Skeletal muscle satellite cell (primary cell): ENCODE measurements at regions not wholly inside any gene's neighbourhood (a gene's known extent, or its start where the extent isn't known, plus 50 kb on each side); places are given as distances from the start of the nearest gene placed in this dataset.
"Not testable (repeated sequence)": the region's sequence is repeated elsewhere in the genome, so short reads cannot be mapped to it uniquely, and the experiment has no call there.

Experiments used
- H3K27me3 ChIP-seq: 2 replicates; pipeline ENCODE4 v1.7.0; 2013; ENCODE audit warnings: low read length; ENCODE audit not compliant: control insufficient read depth, insufficient read depth
- H3K36me3 ChIP-seq: 2 replicates; pipeline ENCODE4 v1.7.0; 2013; ENCODE audit warnings: mild to moderate bottlenecking, control low read depth, low read length; ENCODE audit not compliant: insufficient read depth
- H3K4me1 ChIP-seq: 2 replicates; pipeline ENCODE4 v1.7.0; 2013; ENCODE audit warnings: low read length; ENCODE audit not compliant: control insufficient read depth, insufficient read depth
- H3K4me2 ChIP-seq: 2 replicates; pipeline ENCODE4 v1.7.0; 2013; ENCODE audit warnings: mild to moderate bottlenecking, low read length
- H3K4me3 ChIP-seq: 2 replicates; pipeline ENCODE4 v1.7.0; 2013; ENCODE audit warnings: low read length
- H3K9ac ChIP-seq: 2 replicates; pipeline ENCODE4 v1.7.0; 2013; ENCODE audit warnings: mild to moderate bottlenecking, low read depth, low read length, moderate library complexity
- H3K9me3 ChIP-seq: replicated peaks from 2 replicates; pipeline ENCODE4 v1.7.0; 2013; ENCODE audit warnings: mild to moderate bottlenecking, control low read depth, low read length

DNA sequence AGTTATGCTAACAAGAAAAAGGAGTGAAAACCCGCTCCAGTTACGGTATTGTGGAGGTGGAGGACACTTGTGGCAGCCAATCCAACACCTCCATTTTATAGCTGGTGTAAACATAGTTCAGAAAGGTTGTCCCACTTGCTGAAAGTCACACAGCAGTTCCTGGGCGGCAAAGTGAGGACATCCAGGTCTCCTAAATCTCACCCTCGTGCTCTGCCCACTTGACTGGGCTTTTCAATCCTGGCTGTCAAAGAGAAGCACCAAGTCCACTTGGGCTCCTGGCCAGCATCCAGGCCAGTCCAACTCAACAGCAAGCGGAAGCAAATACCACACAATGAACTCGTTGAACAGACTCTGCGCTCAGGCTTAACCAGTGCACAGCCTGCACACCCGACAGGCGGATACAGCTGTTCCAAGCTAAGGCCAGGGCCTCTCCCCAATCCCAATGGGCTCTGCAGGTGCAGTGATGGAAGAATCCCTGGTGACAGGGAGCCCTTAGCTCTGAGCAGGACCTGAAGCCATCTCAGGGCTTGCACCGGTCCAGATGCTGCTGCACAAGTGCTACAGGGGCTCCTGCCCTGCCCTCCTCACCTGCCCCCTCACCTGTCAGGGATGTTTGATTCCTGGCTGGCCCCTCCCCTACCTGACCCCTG, 89.8 kb upstream of the METTL9 start:
- not testable (repeated sequence) for H3K9ac ChIP-seq, H3K4me3 ChIP-seq

DNA sequence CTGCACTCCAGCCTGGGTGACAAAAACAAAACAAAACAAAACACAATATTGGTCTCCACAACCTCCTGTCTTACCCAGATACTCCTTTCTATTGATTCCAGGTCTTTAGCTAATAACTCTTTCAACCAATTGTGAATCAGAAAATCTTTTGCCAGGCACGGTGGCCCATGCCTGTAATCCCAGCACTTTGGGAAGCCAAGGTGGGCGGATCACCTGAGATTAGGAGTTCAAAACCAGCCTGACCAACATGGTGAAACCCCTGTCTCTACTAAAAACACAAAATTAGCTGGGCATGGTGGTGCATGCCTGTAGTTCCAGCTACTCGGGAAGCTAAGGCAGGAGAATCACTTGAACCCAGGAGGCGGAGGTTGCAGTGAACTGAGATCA, 88.5 kb upstream of the METTL9 start:
- H3K36me3 ChIP-seq = peaks cover 13% of the 10 kb centered on the region

More for the DNA sequence above, 89.8 kb upstream of the METTL9 start:
- H3K27me3 ChIP-seq, H3K9me3 ChIP-seq: not testable (repeated sequence)
- peaks cover 76% of the 10 kb centered on the region for H3K4me1 ChIP-seq
- H3K36me3 ChIP-seq = peaks cover 13% of the 10 kb centered on the region
- H3K4me2 ChIP-seq = peak overlapping the region; percentile 44

DNA sequence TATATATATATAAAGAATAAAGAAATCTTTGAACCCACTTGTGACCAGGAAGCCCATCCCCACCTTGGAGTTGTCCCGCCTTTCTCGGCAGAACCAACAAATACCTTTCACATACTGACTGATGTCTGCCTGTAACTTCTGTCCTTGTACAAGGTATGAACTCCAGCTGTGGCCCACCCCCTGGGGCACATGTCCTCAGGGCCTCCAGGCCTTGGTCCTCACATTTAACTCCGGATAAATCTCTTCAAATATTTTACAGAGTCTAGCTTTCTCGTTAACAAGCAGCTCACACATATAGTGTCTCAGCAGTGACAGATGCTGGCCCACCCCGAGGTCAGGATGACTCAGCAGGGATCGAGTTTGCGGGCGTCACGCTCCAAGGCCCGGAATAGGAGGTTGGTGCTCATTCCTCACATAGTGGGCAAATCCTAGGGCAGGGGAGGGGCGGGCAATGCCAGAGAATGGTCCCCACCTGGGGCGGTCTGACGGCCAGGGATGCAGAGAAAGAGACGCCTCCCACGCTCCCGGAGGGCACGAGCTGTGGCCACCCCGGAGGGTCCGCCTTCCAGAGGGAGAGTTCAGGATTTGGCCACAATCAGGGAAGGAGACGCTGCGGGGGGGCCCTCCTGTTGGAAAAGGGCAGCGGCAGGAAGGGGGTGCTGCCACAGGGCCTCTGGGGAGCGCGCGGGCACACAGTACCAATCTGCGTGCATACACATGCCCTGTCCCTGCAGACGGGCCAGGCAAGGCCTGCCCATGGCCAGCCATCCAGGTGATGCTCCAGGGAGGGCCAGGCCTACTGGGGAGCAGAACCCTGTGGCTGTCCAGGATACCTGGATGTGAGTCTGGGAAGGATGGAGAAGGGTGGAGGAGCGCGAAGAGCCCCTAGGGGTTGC, 87.8 kb upstream of the METTL9 start:
- H3K27me3 ChIP-seq = not testable (repeated sequence)
- peaks cover 90% of the 10 kb centered on the region for H3K4me1 ChIP-seq
- H3K4me3 ChIP-seq = peak overlapping the region; percentile 55

More for the DNA sequence above, 88.5 kb upstream of the METTL9 start:
- H3K9ac ChIP-seq, H3K9me3 ChIP-seq, H3K27me3 ChIP-seq, H3K4me2 ChIP-seq, H3K4me3 ChIP-seq: not testable (repeated sequence)
- peaks cover 86% of the 10 kb centered on the region for H3K4me1 ChIP-seq

GRCh38 chr16:21512280-21513192, 86.8 kb upstream of the METTL9 start:
- Histone ChIP-seq H3K4me1 (peaks cover 86% of the 10 kb centered on the region), H3K36me3 (peaks cover 13% of the 10 kb centered on the region)
- H3K9me3 ChIP-seq = not testable (repeated sequence)

More for the DNA sequence above, 87.8 kb upstream of the METTL9 start:
- H3K9me3 ChIP-seq = not testable (repeated sequence)
- Histone ChIP-seq H3K36me3 (peaks cover 13% of the 10 kb centered on the region), H3K4me2 (peak overlapping the region; percentile 80), H3K9ac (peak overlapping the region; percentile 13)

GRCh38 chr16:21513337-21513741, 86.0 kb upstream of the METTL9 start:
- H3K4me3 ChIP-seq, H3K27me3 ChIP-seq, H3K9me3 ChIP-seq: not testable (repeated sequence)
- Histone ChIP-seq H3K4me2 (peak overlapping the region; percentile 76), H3K36me3 (peaks cover 13% of the 10 kb centered on the region), H3K9ac (peak overlapping the region; percentile 14), H3K4me1 (peaks cover 83% of the 10 kb centered on the region)

More at GRCh38 chr16:21512280-21513192, 86.8 kb upstream of the METTL9 start:
- H3K27me3 ChIP-seq, H3K9ac ChIP-seq, H3K4me3 ChIP-seq: not testable (repeated sequence)
- H3K4me2 ChIP-seq = peak overlapping the region; percentile 80

DNA sequence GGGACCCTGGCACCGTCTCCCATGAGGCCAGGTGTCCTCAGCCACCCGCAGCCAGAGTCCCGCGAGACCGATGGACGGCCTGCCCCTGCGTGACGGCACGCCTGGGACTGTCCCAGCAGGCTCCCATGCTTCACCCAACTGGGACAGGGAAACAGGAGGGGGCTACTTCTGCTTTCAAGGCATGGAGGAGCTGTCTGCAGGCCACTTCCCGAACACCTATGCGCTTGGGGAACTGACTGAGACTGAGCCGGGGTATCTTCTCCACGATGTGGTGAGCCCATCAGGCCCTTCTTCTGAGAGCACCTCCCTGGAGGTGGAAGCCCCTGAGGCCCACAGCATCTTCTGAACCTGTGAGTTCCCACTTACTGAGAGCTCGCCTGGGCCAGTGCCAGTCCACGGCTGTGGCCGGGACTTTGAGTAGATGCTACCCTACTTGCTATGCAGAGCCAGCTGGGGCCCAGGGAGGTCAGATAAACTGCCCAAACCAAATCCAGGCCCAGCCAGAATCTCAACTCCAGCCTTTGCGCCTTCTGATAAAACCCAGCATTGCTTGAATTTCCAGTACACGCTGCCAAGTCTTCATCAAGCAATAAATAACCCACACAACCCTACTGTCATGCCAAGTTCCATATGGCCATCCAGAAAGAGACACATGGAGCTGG, 85.4 kb upstream of the METTL9 start:
- H3K27me3 ChIP-seq, H3K9me3 ChIP-seq, H3K9ac ChIP-seq, H3K4me3 ChIP-seq: not testable (repeated sequence)
- peak overlapping the region; percentile 76 for H3K4me2 ChIP-seq
- H3K4me1 ChIP-seq = peaks cover 77% of the 10 kb centered on the region
- peaks cover 13% of the 10 kb centered on the region for H3K36me3 ChIP-seq

- H3K4me3 ChIP-seq, H3K9ac ChIP-seq, H3K27me3 ChIP-seq, H3K9me3 ChIP-seq: not testable (repeated sequence)
- Histone ChIP-seq H3K4me1 (peaks cover 72% of the 10 kb centered on the region), H3K4me2 (peak overlapping the region; percentile 76), H3K36me3 (peaks cover 13% of the 10 kb centered on the region)
Observed at GRCh38 chr16:21514474-21514840, 84.9 kb upstream of the METTL9 start.

GRCh38 chr16:21516705-21517040, 82.7 kb upstream of the METTL9 start:
- H3K4me3 ChIP-seq = not testable (repeated sequence)
- H3K4me1 ChIP-seq = peaks cover 63% of the 10 kb centered on the region

GRCh38 chr16:21517263-21517662, 82.1 kb upstream of the METTL9 start:
- not testable (repeated sequence) for H3K9ac ChIP-seq, H3K9me3 ChIP-seq, H3K36me3 ChIP-seq, H3K4me3 ChIP-seq, H3K27me3 ChIP-seq
- Histone ChIP-seq H3K4me2 (peak overlapping the region; percentile 55), H3K4me1 (peaks cover 59% of the 10 kb centered on the region)

More at GRCh38 chr16:21516705-21517040, 82.7 kb upstream of the METTL9 start:
- H3K9me3 ChIP-seq, H3K27me3 ChIP-seq, H3K9ac ChIP-seq: not testable (repeated sequence)
- peaks cover 13% of the 10 kb centered on the region for H3K36me3 ChIP-seq
- peak overlapping the region; percentile 33 for H3K4me2 ChIP-seq

- peak overlapping the region; percentile 98 for H3K4me2 ChIP-seq
- peak overlapping the region; percentile 83 for H3K4me3 ChIP-seq
- peaks cover 37% of the 10 kb centered on the region for H3K4me1 ChIP-seq
- peak overlapping the region; percentile 93 for H3K9ac ChIP-seq
- H3K9me3 ChIP-seq, H3K36me3 ChIP-seq, H3K27me3 ChIP-seq: not testable (repeated sequence)
Observed at GRCh38 chr16:21519361-21520133, 79.8 kb upstream of the METTL9 start.
